T-cell (primary cell): ENCODE measurements at regions not wholly inside any gene's neighbourhood (a gene's known extent, or its start where the extent isn't known, plus 50 kb on each side); places are given as distances from the start of the nearest gene placed in this dataset.

Experiments
- ATAC-seq, 4 experiments: fragments of 200-7000 bp in 3 of 4; fragments of 150-1000 bp in 1 of 4; cut with Tn5 transposase; replicated peaks in 1 of 4; 1 replicate in 3 of 4; 2 replicates in 1 of 4; pipeline ENCODE4 v1.10.0; 2021; ENCODE audit warnings: moderate library complexity in 3 of 4, mild to moderate bottlenecking in 2 of 4, moderate number of reproducible peaks in 1 of 4
- CTCF ChIA-PET, 2 donors: fragments of 300-600 bp; sonication (Branson Sonifier 250); formaldehyde crosslinking; loops; one replicate each; lab custom pipeline; 2022; ENCODE audit warnings: antibody characterized with exemption in 2 of 2; lab: Charles Lee
- POLR2A ChIA-PET, 2 donors: fragments of 300-600 bp; sonication (Branson Sonifier 250); formaldehyde crosslinking; loops; one replicate each; lab custom pipeline; 2022; ENCODE audit warnings: antibody characterized with exemption in 2 of 2; lab: Charles Lee
- DNase-seq, 35 experiments: peaks; one replicate each; pipeline versions ENCODE4 v3.0.0 to v3.0.0-alpha.2; 2013 to 2023
- H3K27ac ChIP-seq: one replicate; pipeline ENCODE4 v1.5.1; 2013; ENCODE audit warnings: low read length
- H3K27me3 ChIP-seq, 2 experiments: replicated peaks in 1 of 2; 1 replicate in 1 of 2; 2 replicates in 1 of 2; pipeline versions ENCODE4 v1.6.1 to v1.7.0; 2013; ENCODE audit warnings: low read length in 1 of 2, mixed read lengths in 1 of 2; ENCODE audit not compliant: control insufficient read depth in 2 of 2, insufficient read depth in 2 of 2; ENCODE audit errors: extremely low read depth in 1 of 2
- H3K36me3 ChIP-seq, 2 donors: 1 replicate in 1 of 2; 2 replicates in 1 of 2; pipeline versions ENCODE4 v1.6.1 to v1.7.0; 2013; ENCODE audit warnings: low read length in 1 of 2; ENCODE audit not compliant: control insufficient read depth in 2 of 2, insufficient read depth in 1 of 2; ENCODE audit errors: extremely low read depth in 1 of 2
- H3K4me1 ChIP-seq, 2 experiments: 1 replicate in 1 of 2; 2 replicates in 1 of 2; pipeline versions ENCODE4 v1.6.1 to v1.7.0; 2013; ENCODE audit warnings: low read length in 2 of 2, mixed read lengths in 1 of 2; ENCODE audit not compliant: insufficient read depth in 2 of 2, control insufficient read depth in 1 of 2; ENCODE audit errors: extremely low read depth in 1 of 2
- H3K4me3 ChIP-seq, 2 donors: 1 replicate in 1 of 2; 2 replicates in 1 of 2; pipeline versions ENCODE4 v1.5.1 to v1.7.0; 2013; ENCODE audit warnings: mild to moderate bottlenecking in 2 of 2, low read length in 1 of 2, moderate library complexity in 1 of 2; ENCODE audit not compliant: control insufficient read depth in 1 of 2; ENCODE audit errors: extremely low read depth in 1 of 2
- H3K9me3 ChIP-seq: 2 replicates; pipeline ENCODE4 v1.7.0; 2013
- H3K27ac Mint-ChIP-seq, 2 donors: one replicate each; pipeline ENCODE4 v1.8.0; 2020 to 2021; ENCODE audit warnings: mild to moderate bottlenecking in 2 of 2, mixed read lengths in 2 of 2
- H3K27me3 Mint-ChIP-seq, 2 donors: one replicate each; pipeline ENCODE4 v1.8.0; 2021 to 2022; ENCODE audit warnings: mixed read lengths in 2 of 2
- H3K36me3 Mint-ChIP-seq: one replicate; pipeline ENCODE4 v1.8.0; 2021; ENCODE audit warnings: mixed read lengths
- H3K4me1 Mint-ChIP-seq, 3 donors: one replicate each; pipeline ENCODE4 v1.8.0; 2020 to 2022; ENCODE audit warnings: mixed read lengths in 3 of 3, mild to moderate bottlenecking in 1 of 3
- H3K4me3 Mint-ChIP-seq, 3 donors: one replicate each; pipeline ENCODE4 v1.8.0; 2020 to 2022; ENCODE audit warnings: mild to moderate bottlenecking in 3 of 3, mixed read lengths in 3 of 3, moderate library complexity in 3 of 3
- H3K9me3 Mint-ChIP-seq, 3 donors: one replicate each; pipeline ENCODE4 v1.8.0; 2020 to 2022; ENCODE audit warnings: mixed read lengths in 3 of 3
- WGBS: methylation state at CpG from one replicate; pipeline ENCODE4 v1.1.5; 2013; ENCODE audit warnings: missing lambda C conversion rate; ENCODE audit not compliant: insufficient coverage; 5-methylcytosine and 5-hydroxymethylcytosine counted together

DNA sequence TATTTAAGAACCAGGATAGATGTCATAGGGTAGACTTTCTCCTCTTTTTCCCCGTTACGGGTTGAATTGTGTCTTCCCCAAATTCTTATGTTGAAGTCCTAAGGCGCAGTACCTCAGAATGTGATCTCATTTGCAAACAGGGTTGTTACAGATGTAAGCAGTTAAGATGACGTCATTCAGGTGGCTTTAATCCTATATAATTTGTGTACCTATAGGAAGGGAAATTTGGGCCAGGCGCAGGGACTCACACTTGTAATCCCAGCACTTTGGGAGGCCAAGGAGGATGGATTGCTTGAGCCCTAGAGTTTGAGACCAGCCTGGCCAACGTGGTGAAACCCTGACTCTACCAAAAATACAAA lies 99.5 kb upstream of the DHX40 start:
- WGBS = no CpG with 5 or more reads among the region's 6 CpGs
- H3K9me3 Mint-ChIP-seq = no peaks in the 10 kb centered on the region
- ATAC-seq = no peak

DNA sequence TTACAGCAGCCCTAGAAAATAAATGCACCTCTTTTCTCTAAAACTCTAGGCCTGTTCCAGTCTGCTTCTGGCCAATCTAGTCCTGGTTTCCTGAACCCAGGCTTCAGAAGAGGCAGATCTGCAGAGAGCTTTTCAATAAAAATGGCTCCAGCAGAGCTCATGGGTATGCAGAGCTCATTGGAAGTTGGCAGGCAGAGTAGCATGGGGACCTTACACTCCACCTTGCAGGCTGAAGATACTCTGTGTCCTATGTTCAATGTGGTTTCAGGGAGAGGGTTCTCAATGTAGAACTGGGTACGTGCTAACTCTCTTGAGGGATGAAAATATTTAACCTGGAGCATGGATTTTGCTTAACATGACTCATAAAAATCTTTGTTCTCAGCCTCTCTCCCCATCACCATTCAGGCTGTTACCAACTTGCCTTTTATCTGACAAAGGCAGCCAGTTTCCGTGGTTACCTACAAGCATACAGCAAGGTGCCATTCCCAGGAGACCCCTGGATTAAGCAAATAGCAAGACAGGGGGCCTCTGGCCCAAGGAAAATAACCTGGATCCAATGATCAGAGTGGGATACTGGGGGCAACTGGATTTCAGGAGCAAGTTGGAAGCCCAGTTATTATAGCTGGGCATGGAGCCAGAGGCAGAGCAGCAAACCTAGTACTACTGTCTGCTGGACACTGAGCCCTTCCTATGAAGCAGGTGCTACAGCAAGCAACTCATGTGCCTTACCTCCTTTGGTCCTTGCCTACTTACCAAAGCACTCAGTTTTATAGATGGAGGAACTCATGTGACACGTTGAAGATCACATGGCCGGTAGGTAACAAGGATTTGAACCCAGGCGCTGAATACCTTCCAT lies 98.2 kb upstream of the DHX40 start:
- H3K4me3 Mint-ChIP-seq = no peak overlapping the region
- no peak overlapping the region for H3K27ac Mint-ChIP-seq
- Histone ChIP-seq H3K4me1 (peaks cover 0 to 12% of the 10 kb centered on the region in 2 experiments), H3K36me3 (no peaks in the 10 kb centered on the region), H3K27me3 (no peaks in the 10 kb centered on the region), H3K9me3 (no peaks in the 10 kb centered on the region), H3K4me3 (no peak overlapping the region), H3K27ac (no peak overlapping the region)
- ChIA-PET POLR2A (no interaction called here), CTCF (no interaction called here)
- ATAC-seq (no peak), DNase-seq (no peak)
- WGBS = 60% methylated on average over 2 of the region's 5 CpGs
- H3K27me3 Mint-ChIP-seq = peaks cover 0 to 4% of the 10 kb centered on the region in 2 donors
- no peaks in the 10 kb centered on the region for H3K9me3 Mint-ChIP-seq
- H3K36me3 Mint-ChIP-seq = no peaks in the 10 kb centered on the region
- peaks cover 11 to 14% (median 12%) of the 10 kb centered on the region in 3 donors for H3K4me1 Mint-ChIP-seq

More for the DNA sequence above, 99.5 kb upstream of the DHX40 start:
- Mint-ChIP-seq H3K4me1 (peaks cover 11 to 14% (median 12%) of the 10 kb centered on the region in 3 donors), H3K36me3 (no peaks in the 10 kb centered on the region), H3K4me3 (no peak overlapping the region), H3K27me3 (peaks cover 0 to 4% of the 10 kb centered on the region in 2 donors), H3K27ac (no peak overlapping the region)
- Histone ChIP-seq H3K36me3 (no peaks in the 10 kb centered on the region), H3K4me3 (no peak overlapping the region), H3K27ac (no peak overlapping the region), H3K27me3 (no peaks in the 10 kb centered on the region), H3K4me1 (peaks cover 0 to 12% of the 10 kb centered on the region in 2 experiments), H3K9me3 (no peaks in the 10 kb centered on the region)
- DNase-seq = no peak
- POLR2A ChIA-PET = no interaction called here
- CTCF ChIA-PET = no interaction called here

DNA sequence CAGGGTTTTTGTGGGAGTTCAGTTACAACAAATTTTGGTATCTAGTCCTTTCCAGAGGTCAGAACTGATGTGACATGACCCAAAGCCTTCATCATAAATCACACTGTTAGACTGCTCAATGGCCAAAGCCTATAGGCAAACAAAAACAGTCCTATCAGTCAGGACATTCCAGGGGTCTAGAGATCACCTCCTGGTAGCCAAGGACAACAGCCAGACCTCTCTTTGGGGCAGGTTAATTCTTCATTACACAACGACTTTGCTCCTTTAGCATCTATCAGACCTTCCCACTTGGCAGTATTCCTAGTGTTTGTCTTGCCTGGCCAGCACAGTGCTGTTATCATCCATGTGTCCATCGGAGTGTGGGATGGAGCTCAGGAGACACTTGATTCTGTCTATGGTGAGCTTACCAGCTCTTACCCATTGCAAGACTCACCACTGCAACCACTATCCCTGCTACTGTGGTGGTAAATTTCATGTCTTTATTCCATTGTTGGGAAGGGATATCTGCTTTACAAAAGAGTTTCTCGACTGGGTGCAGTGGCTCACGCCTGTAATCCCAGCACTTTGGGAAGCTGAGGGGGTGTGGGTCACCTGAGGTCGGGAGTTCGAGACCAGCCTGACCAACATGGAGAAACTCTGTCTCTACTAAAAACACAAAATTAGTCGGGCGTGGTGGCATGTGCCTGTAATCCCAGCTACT lies 95.5 kb upstream of the DHX40 start:
- H3K27ac Mint-ChIP-seq = no peak overlapping the region
- DNase-seq (no peak), ATAC-seq (no peak)
- Histone ChIP-seq H3K4me1 (peaks cover 0 to 12% of the 10 kb centered on the region in 2 experiments), H3K27ac (no peak overlapping the region), H3K27me3 (no peaks in the 10 kb centered on the region), H3K9me3 (no peaks in the 10 kb centered on the region), H3K36me3 (no peaks in the 10 kb centered on the region), H3K4me3 (no peak overlapping the region)
- CTCF ChIA-PET = interaction anchor here in 1 of 2 donors (1.0 kb wide), 1 partner anchor 160 kb away, joined by 5 read pairs; no protein-coding TSS in a partner anchor
- no peaks in the 10 kb centered on the region for H3K9me3 Mint-ChIP-seq
- peaks cover 0 to 4% of the 10 kb centered on the region in 2 donors for H3K27me3 Mint-ChIP-seq
- 80% methylated on average over 1 of the region's 8 CpGs for WGBS
- H3K4me3 Mint-ChIP-seq = no peak overlapping the region
- H3K36me3 Mint-ChIP-seq = no peaks in the 10 kb centered on the region
- POLR2A ChIA-PET = no interaction called here
- peaks cover 11 to 14% (median 12%) of the 10 kb centered on the region in 3 donors for H3K4me1 Mint-ChIP-seq

DNA sequence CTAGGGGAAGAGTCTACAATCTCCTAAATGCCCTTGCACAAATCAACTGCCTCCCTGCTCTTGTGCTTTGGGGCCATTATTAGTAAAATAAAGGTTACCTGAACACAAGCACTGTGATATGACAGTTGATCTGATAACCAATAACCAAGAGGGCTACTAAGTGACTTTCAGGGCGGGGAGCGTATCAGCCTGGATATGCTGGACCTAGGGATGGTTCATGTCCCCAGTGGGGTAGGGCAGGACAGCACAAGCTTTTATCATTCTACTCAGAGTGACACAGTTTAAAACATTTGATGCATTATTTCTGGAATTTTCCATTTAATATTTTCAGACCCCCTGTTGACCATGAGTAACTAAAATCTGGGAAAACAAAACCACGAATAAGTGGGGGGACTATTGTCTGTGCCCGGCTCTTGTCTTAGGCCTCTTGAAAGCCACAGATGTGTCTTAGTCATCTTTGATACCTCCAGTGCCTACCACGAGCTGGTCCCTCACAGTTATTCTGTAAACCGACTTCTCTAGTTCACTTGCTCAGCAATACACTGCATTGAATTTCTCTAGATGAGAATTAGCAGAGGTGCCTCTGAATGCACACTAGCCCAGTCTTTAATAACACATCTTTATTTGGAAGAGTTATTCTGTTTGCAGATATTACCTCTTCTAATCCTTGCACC lies 94.6 kb upstream of the DHX40 start:
- Mint-ChIP-seq H3K27me3 (peaks cover 0 to 4% of the 10 kb centered on the region in 2 donors), H3K9me3 (no peaks in the 10 kb centered on the region), H3K4me3 (no peak overlapping the region), H3K4me1 (peaks cover 11 to 14% (median 12%) of the 10 kb centered on the region in 3 donors), H3K36me3 (no peaks in the 10 kb centered on the region), H3K27ac (no peak overlapping the region)
- H3K4me3 ChIP-seq = no peak overlapping the region
- ATAC-seq (no peak), DNase-seq (no peak)
- H3K36me3 ChIP-seq = no peaks in the 10 kb centered on the region
- no peaks in the 10 kb centered on the region for H3K27me3 ChIP-seq
- H3K4me1 ChIP-seq = peaks cover 0 to 12% of the 10 kb centered on the region in 2 experiments
- CTCF ChIA-PET = interaction anchor here in 1 of 2 donors (1.0 kb wide), 1 partner anchor 160 kb away, joined by 5 read pairs; no protein-coding TSS in a partner anchor
- H3K9me3 ChIP-seq = no peaks in the 10 kb centered on the region
- 21% methylated on average over 2 of the region's 6 CpGs for WGBS
- H3K27ac ChIP-seq = no peak overlapping the region
- POLR2A ChIA-PET = no interaction called here

- Mint-ChIP-seq H3K9me3 (no peaks in the 10 kb centered on the region), H3K36me3 (no peaks in the 10 kb centered on the region), H3K27me3 (peaks cover 0 to 4% of the 10 kb centered on the region in 2 donors), H3K27ac (no peak overlapping the region), H3K4me1 (no peaks in the 10 kb centered on the region), H3K4me3 (no peak overlapping the region)
- no peak for DNase-seq
- Histone ChIP-seq H3K9me3 (no peaks in the 10 kb centered on the region), H3K36me3 (no peaks in the 10 kb centered on the region), H3K27ac (no peak overlapping the region), H3K4me1 (no peaks in the 10 kb centered on the region), H3K4me3 (no peak overlapping the region), H3K27me3 (peaks cover 0 to 6% of the 10 kb centered on the region in 2 experiments)
- WGBS = no CpG with 5 or more reads among the region's 5 CpGs
- ChIA-PET POLR2A (no interaction called here), CTCF (interaction anchor here in 1 of 2 donors (0.6 to 0.7 kb wide), 2 partner anchors 32 to 45 kb away, joined by 4 to 7 read pairs; no protein-coding TSS in a partner anchor)
- no peak for ATAC-seq
Measured at GRCh38 chr17:59476413-59476812, 89.0 kb upstream of the DHX40 start.

DNA sequence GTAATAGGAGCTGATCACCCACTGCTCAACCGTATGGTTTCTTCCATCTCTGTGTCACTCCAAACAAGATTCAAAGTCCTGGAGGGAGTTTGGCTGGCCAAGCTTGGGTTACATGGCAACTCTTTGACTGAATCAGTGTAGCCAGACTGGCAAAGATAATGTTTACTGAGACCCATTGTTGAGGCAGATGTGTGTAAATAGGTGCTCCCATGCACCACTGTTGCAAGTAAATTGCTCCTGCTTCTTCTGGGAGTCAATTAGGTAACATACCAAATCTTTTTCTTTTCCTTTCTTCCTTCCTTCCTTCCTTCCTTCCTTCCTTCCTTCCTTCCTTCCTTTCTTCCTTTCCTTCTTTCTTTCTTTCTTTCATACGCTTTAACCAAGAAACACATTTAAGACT lies 86.3 kb upstream of the DHX40 start:
- no CpG with 5 or more reads among the region's 2 CpGs for WGBS
- peaks cover 0 to 10% of the 10 kb centered on the region in 2 experiments for H3K27me3 ChIP-seq

More for the DNA sequence above, 86.3 kb upstream of the DHX40 start:
- Mint-ChIP-seq H3K36me3 (no peaks in the 10 kb centered on the region), H3K9me3 (no peaks in the 10 kb centered on the region), H3K4me1 (peaks cover 3 to 6% (median 6%) of the 10 kb centered on the region in 3 donors), H3K27me3 (peaks cover 7 to 12% of the 10 kb centered on the region in 2 donors), H3K4me3 (no peak overlapping the region), H3K27ac (no peak overlapping the region)
- H3K36me3 ChIP-seq = no peaks in the 10 kb centered on the region
- H3K4me3 ChIP-seq = no peak overlapping the region
- peaks cover 0 to 5% of the 10 kb centered on the region in 2 experiments for H3K4me1 ChIP-seq
- ATAC-seq (no peak), DNase-seq (no peak)
- no peaks in the 10 kb centered on the region for H3K9me3 ChIP-seq
- H3K27ac ChIP-seq = no peak overlapping the region
- ChIA-PET POLR2A (no interaction called here), CTCF (no interaction called here)
